IMR-90 (cell line): ENCODE measurements at regions not wholly inside any gene's neighbourhood (a gene's known extent, or its start where the extent isn't known, plus 50 kb on each side); places are given as distances from the start of the nearest gene placed in this dataset.

Source experiments
- ATAC-seq: fragments of 200-7000 bp; cut with Tn5 transposase; 2 replicates; pipeline ENCODE4 v1.9.1; 2020; ENCODE audit warnings: low read depth, mild to moderate bottlenecking, moderate library complexity
- BruUV-seq: library from RNA; stranded (reverse); fragments of 400-500 nt; replicated peaks from 2 replicates; lab custom pipeline; 2021; lab: Mats Ljungman, UMichigan
- CTCF ChIA-PET: fragments of 300-600 bp; formaldehyde crosslinking; extraction: SDS; loops from one replicate; lab custom pipeline; 2021; ENCODE audit warnings: antibody characterized with exemption; lab: Yijun Ruan, JAX
- POLR2A ChIA-PET: fragments of 300-600 bp; sonication (Branson Sonifier 250); formaldehyde crosslinking; loops from one replicate; lab custom pipeline; 2022; ENCODE audit warnings: antibody characterized with exemption; ENCODE audit not compliant: unreplicated experiment; lab: Charles Lee
- DNase-seq: peaks from one replicate; pipeline ENCODE4 v3.0.0; 2013
- H2AFZ ChIP-seq: replicated peaks from 2 replicates; pipeline ENCODE3; 2013; ENCODE audit warnings: low read length, mild to moderate bottlenecking; ENCODE audit not compliant: poor library complexity
- H2AK5ac ChIP-seq: 2 replicates; pipeline ENCODE4 v1.6.1; 2013; ENCODE audit warnings: low read depth, low read length, inconsistent platforms
- H2AK9ac ChIP-seq: replicated peaks from 2 replicates; pipeline ENCODE3; 2013; ENCODE audit warnings: mild to moderate bottlenecking, low read depth, low read length, moderate library complexity; ENCODE audit not compliant: poor library complexity
- H2BK120ac ChIP-seq: 2 replicates; pipeline ENCODE4 v1.6.1; 2013; ENCODE audit warnings: low read depth, low read length, inconsistent platforms
- H2BK15ac ChIP-seq: 3 replicates; pipeline ENCODE4 v1.6.1; 2013; ENCODE audit warnings: low read depth, low read length, inconsistent platforms
- H2BK20ac ChIP-seq: 2 replicates; pipeline ENCODE4 v1.6.1; 2013; ENCODE audit warnings: low read depth, mild to moderate bottlenecking, inconsistent platforms, low read length, moderate library complexity
- H2BK5ac ChIP-seq: 2 replicates; pipeline ENCODE4 v1.6.1; 2013; ENCODE audit warnings: mild to moderate bottlenecking, low read depth, low read length, inconsistent platforms; ENCODE audit not compliant: poor library complexity, severe bottlenecking
- H3K14ac ChIP-seq: replicated peaks from 2 replicates; pipeline ENCODE4 v1.6.1; 2013; ENCODE audit warnings: low read depth, low read length, inconsistent platforms
- H3K18ac ChIP-seq: 2 replicates; pipeline ENCODE4 v1.6.1; 2013; ENCODE audit warnings: low read depth, low read length, control low read depth
- H3K23ac ChIP-seq: 2 replicates; pipeline ENCODE4 v1.6.1; 2013; ENCODE audit warnings: low read depth, low read length, inconsistent platforms
- H3K27ac ChIP-seq: 2 replicates; pipeline ENCODE4 v1.5.1; 2013; ENCODE audit warnings: mild to moderate bottlenecking, control low read depth, low read length; ENCODE audit not compliant: insufficient read depth
- H3K27me3 ChIP-seq: 2 replicates; pipeline ENCODE4 v1.6.1; 2013; ENCODE audit warnings: low read length; ENCODE audit not compliant: control insufficient read depth, insufficient read depth
- H3K36me3 ChIP-seq: 2 replicates; pipeline ENCODE4 v1.6.1; 2013; ENCODE audit warnings: low read length, mixed read lengths; ENCODE audit not compliant: control insufficient read depth, insufficient read depth
- H3K4ac ChIP-seq: 2 replicates; pipeline ENCODE4 v1.6.1; 2013; ENCODE audit warnings: low read depth, low read length, inconsistent platforms
- H3K4me1 ChIP-seq: 2 replicates; pipeline ENCODE4 v1.6.1; 2013; ENCODE audit warnings: low read length, mixed read lengths; ENCODE audit not compliant: control insufficient read depth, insufficient read depth
- H3K4me2 ChIP-seq: 2 replicates; pipeline ENCODE4 v1.6.1; 2013; ENCODE audit warnings: low read depth, mild to moderate bottlenecking, control low read depth, low read length, moderate library complexity
- H3K4me3 ChIP-seq: 2 replicates; pipeline ENCODE4 v1.5.1; 2013; ENCODE audit warnings: low read depth, mild to moderate bottlenecking, control low read depth, low read length, moderate library complexity; ENCODE audit not compliant: insufficient read depth
- H3K56ac ChIP-seq: 2 replicates; pipeline ENCODE4 v1.6.1; 2013; ENCODE audit warnings: low read length, inconsistent platforms; ENCODE audit not compliant: insufficient read depth; ENCODE audit errors: extremely low read depth
- H3K79me1 ChIP-seq, 2 experiments: 2 replicates each; pipeline ENCODE4 v1.6.1; 2013; ENCODE audit warnings: low read length in 2 of 2, inconsistent platforms in 1 of 2, low read depth in 1 of 2
- H3K9ac ChIP-seq: 2 replicates; pipeline ENCODE4 v1.6.1; 2013; ENCODE audit warnings: low read depth, low read length, control low read depth
- H3K9me1 ChIP-seq: 2 replicates; pipeline ENCODE4 v1.6.1; 2013; ENCODE audit warnings: low read length, inconsistent platforms; ENCODE audit not compliant: insufficient read depth
- H3K9me3 ChIP-seq: 2 replicates; pipeline ENCODE4 v1.6.1; 2013; ENCODE audit warnings: low read length; ENCODE audit not compliant: control insufficient read depth, insufficient read depth
- H4K20me1 ChIP-seq: 2 replicates; pipeline ENCODE4 v1.6.1; 2013; ENCODE audit warnings: low read length, inconsistent platforms; ENCODE audit not compliant: insufficient read depth
- H4K5ac ChIP-seq: 2 replicates; pipeline ENCODE4 v1.6.1; 2013; ENCODE audit warnings: mild to moderate bottlenecking, low read depth, low read length, control low read depth
- H4K8ac ChIP-seq, 2 experiments: 2 replicates each; pipeline ENCODE4 v1.6.1; 2013; ENCODE audit warnings: low read depth in 2 of 2, low read length in 2 of 2, control low read depth in 1 of 2, inconsistent platforms in 1 of 2
- H4K91ac ChIP-seq: 2 replicates; pipeline ENCODE4 v1.6.1; 2013; ENCODE audit warnings: low read depth, low read length, inconsistent platforms; ENCODE audit not compliant: insufficient read depth
- CEBPB ChIP-seq: IDR thresholded peaks from 2 replicates; pipeline ENCODE4 v1.6.1; 2012; ENCODE audit warnings: low read depth, low read length, improper control_type of control experiment
- ELK1 ChIP-seq: fragments of 150-350 bp; IDR thresholded peaks from 2 replicates; pipeline ENCODE4 v1.6.1; 2016; ENCODE audit warnings: low read depth, mild to moderate bottlenecking, low read length, moderate library complexity, borderline replicate concordance
- FOS ChIP-seq: fragments of 150-350 bp; IDR thresholded peaks from 2 replicates; pipeline ENCODE4 v1.6.1; 2016; ENCODE audit warnings: low read depth, low read length
- MXI1 ChIP-seq: IDR thresholded peaks from 2 replicates; pipeline ENCODE4 v1.6.1; 2012; ENCODE audit warnings: low read depth, mild to moderate bottlenecking, low read length, moderate library complexity, borderline replicate concordance
- POLR2A ChIP-seq: IDR thresholded peaks from 2 replicates; pipeline ENCODE4 v1.6.1; 2012; ENCODE audit warnings: mild to moderate bottlenecking, low read depth, low read length
- RAD21 ChIP-seq: IDR thresholded peaks from 2 replicates; pipeline ENCODE4 v1.6.1; 2012; ENCODE audit warnings: low read length, improper control_type of control experiment
- WGBS, 2 experiments: methylation state at CpG; one replicate each; pipeline versions ENCODE4 v1.1.5 to v1.1.7; 2013; ENCODE audit warnings: missing lambda C conversion rate in 2 of 2; ENCODE audit not compliant: insufficient read length in 1 of 2; ENCODE audit errors: extremely low coverage in 2 of 2; 5-methylcytosine and 5-hydroxymethylcytosine counted together
- dilution Hi-C: fragments of 300-500 bp; cut with HindIII; formaldehyde crosslinking; loops from one replicate; pipeline ENCODE4 v1.14.3; 2018; ENCODE audit warnings: low sequenced_read_pairs; ENCODE audit not compliant: unreplicated experiment
- in situ Hi-C: fragments of 300-500 bp; cut with MboI; formaldehyde crosslinking; loops from 3 replicates; pipeline ENCODE4 v1.14.3; 2019; ENCODE audit warnings: low sequenced_read_pairs, inconsistent platforms, mixed read lengths
- intact Hi-C: fragments of 100-400 bp; cut with micrococcal nuclease; formaldehyde crosslinking; loops from 2 replicates; pipeline ENCODE4 v1.10.0; 2022
- TF ChIP-seq, protein P1 (sequence below): fragments of 150-350 bp; IDR thresholded peaks from 2 replicates; pipeline ENCODE4 v1.6.1; 2017; ENCODE audit warnings: mild to moderate bottlenecking, antibody characterized with exemption, low read length, low read depth
- TF ChIP-seq, protein P2 (sequence below): conservative IDR thresholded peaks from 2 replicates; pipeline ENCODE4 v1.5.1; 2012; ENCODE audit warnings: mild to moderate bottlenecking, low read depth, low read length, improper control_type of control experiment

- Histone ChIP-seq H2AK9ac (no peak overlapping the region), H4K8ac (no peak overlapping the region), H2AK5ac (no peak overlapping the region), H4K5ac (no peak overlapping the region), H3K27me3 (peaks cover 40% of the 10 kb centered on the region), H3K4me1 (no peaks in the 10 kb centered on the region), H2BK120ac (no peak overlapping the region), H3K23ac (no peak overlapping the region), H3K9me1 (no peaks in the 10 kb centered on the region), H3K9ac (no peak overlapping the region), H2BK5ac (no peak overlapping the region), H3K4ac (no peak overlapping the region), H2BK20ac (no peak overlapping the region), H3K27ac (no peak overlapping the region), H2BK15ac (no peak overlapping the region), H2AFZ (no peak overlapping the region), H3K14ac (no peak overlapping the region), H4K91ac (no peak overlapping the region), H3K36me3 (no peaks in the 10 kb centered on the region), H3K56ac (no peak overlapping the region), H3K9me3 (no peaks in the 10 kb centered on the region; the same call in 1 of the 2 replicates), H3K18ac (no peak overlapping the region), H3K4me3 (no peak overlapping the region), H4K20me1 (no peaks in the 10 kb centered on the region), H3K79me1 (no peaks in the 10 kb centered on the region), H3K4me2 (no peak overlapping the region)
- 80% methylated on average over 9 of the region's 13 CpGs; no CpG with 5 or more reads in 1 of the 2 experiments for WGBS, 2 experiments
- intact Hi-C loops: no loop called here
- POLR2A ChIA-PET: no interaction called here
- BruUV-seq: no TSS peak
- DNase-seq: no peak
- dilution Hi-C loops: no loop called here
- in situ Hi-C loops: no loop called here
- ATAC-seq: no peak
- no peak for TF ChIP-seq RAD21
- no peak for TF ChIP-seq MXI1
- no peak for TF ChIP-seq POLR2A
- no peak for TF ChIP-seq ELK1
- no peak for TF ChIP-seq CEBPB
- TF ChIP-seq, protein P1, sequence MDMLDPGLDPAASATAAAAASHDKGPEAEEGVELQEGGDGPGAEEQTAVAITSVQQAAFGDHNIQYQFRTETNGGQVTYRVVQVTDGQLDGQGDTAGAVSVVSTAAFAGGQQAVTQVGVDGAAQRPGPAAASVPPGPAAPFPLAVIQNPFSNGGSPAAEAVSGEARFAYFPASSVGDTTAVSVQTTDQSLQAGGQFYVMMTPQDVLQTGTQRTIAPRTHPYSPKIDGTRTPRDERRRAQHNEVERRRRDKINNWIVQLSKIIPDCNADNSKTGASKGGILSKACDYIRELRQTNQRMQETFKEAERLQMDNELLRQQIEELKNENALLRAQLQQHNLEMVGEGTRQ: no peak
- TF ChIP-seq FOS: no peak
- TF ChIP-seq, protein P2, sequence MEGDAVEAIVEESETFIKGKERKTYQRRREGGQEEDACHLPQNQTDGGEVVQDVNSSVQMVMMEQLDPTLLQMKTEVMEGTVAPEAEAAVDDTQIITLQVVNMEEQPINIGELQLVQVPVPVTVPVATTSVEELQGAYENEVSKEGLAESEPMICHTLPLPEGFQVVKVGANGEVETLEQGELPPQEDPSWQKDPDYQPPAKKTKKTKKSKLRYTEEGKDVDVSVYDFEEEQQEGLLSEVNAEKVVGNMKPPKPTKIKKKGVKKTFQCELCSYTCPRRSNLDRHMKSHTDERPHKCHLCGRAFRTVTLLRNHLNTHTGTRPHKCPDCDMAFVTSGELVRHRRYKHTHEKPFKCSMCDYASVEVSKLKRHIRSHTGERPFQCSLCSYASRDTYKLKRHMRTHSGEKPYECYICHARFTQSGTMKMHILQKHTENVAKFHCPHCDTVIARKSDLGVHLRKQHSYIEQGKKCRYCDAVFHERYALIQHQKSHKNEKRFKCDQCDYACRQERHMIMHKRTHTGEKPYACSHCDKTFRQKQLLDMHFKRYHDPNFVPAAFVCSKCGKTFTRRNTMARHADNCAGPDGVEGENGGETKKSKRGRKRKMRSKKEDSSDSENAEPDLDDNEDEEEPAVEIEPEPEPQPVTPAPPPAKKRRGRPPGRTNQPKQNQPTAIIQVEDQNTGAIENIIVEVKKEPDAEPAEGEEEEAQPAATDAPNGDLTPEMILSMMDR: no peak
- CTCF ChIA-PET: no interaction called here
Measured at GRCh38 chr15:31247404-31247803, 79.2 kb upstream of the KLF13 start.
